Esophagus squamous epithelium (tissue), 4 donors: ENCODE measurements at regions not wholly inside any gene's neighbourhood (a gene's known extent, or its start where the extent isn't known, plus 50 kb on each side); places are given as distances from the start of the nearest gene placed in this dataset.

Source experiments
- POLR2A ChIP-seq, 4 donors: fragments of 450-650 bp; IDR thresholded peaks; one replicate each; pipeline ENCODE4 v1.6.1; 2017; ENCODE audit warnings: antibody characterized with exemption in 4 of 4, mild to moderate bottlenecking in 4 of 4, moderate library complexity in 3 of 4
- TF ChIP-seq, protein P1 (sequence below), 6 experiments: fragments of 450-650 bp in 4 of 6; fragments of 200-600 bp in 2 of 6; sonication (generic) in 2 of 6; IDR thresholded peaks; one replicate each; pipeline ENCODE4 v1.5.1; 2016 to 2019; ENCODE audit warnings: antibody characterized with exemption in 6 of 6, mild to moderate bottlenecking in 4 of 6, moderate library complexity in 4 of 6

DNA sequence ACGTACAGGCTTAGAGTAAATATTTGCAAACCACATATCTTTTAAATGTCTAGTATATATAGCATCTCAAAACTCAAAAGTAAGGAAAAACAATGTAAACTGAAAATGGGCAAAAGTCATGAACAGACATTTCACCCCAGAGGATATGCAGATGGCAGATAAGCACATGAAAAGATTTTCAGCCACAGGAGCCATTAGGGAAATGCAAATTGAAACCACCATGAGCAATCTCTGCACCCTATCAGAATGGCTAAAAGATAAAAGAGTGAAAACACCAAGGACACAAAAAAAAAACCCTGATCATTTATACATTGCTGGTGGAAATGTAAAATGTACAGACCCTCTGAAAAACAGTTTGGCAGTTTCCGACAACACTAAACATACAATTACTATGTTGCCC is 292.7 kb downstream of the ZNF516 start:
- TF ChIP-seq, protein P1, sequence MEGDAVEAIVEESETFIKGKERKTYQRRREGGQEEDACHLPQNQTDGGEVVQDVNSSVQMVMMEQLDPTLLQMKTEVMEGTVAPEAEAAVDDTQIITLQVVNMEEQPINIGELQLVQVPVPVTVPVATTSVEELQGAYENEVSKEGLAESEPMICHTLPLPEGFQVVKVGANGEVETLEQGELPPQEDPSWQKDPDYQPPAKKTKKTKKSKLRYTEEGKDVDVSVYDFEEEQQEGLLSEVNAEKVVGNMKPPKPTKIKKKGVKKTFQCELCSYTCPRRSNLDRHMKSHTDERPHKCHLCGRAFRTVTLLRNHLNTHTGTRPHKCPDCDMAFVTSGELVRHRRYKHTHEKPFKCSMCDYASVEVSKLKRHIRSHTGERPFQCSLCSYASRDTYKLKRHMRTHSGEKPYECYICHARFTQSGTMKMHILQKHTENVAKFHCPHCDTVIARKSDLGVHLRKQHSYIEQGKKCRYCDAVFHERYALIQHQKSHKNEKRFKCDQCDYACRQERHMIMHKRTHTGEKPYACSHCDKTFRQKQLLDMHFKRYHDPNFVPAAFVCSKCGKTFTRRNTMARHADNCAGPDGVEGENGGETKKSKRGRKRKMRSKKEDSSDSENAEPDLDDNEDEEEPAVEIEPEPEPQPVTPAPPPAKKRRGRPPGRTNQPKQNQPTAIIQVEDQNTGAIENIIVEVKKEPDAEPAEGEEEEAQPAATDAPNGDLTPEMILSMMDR (IDR thresholded peaks at IDR 0.05): no peak
- no peak for TF ChIP-seq POLR2A (IDR thresholded peaks at IDR 0.05)
